GM23338 (cell line): ENCODE measurements at regions not wholly inside any gene's neighbourhood (a gene's known extent, or its start where the extent isn't known, plus 50 kb on each side); places are given as distances from the start of the nearest gene placed in this dataset.
A peak's percentile ranks its signal among the peaks of the same experiment; 100 is the strongest.

Experiments
- ATAC-seq: fragments of 200-7000 bp; cut with Tn5 transposase; 3 replicates; pipeline ENCODE4 v1.9.1; 2020
- DNase-seq: peaks from one replicate; pipeline ENCODE4 v3.0.0-alpha.2; 2015; ENCODE audit warnings: low spot score
- H2AFZ ChIP-seq: fragments of 200-600 bp; sonication (generic); 2 replicates; pipeline ENCODE4 v1.8.0; 2016; ENCODE audit warnings: antibody characterized with exemption, mild to moderate bottlenecking, moderate library complexity
- H3F3A ChIP-seq: fragments of 200-600 bp; sonication (generic); replicated peaks from 2 replicates; pipeline ENCODE4 v1.8.0; 2017; ENCODE audit warnings: antibody characterized with exemption, mixed run types, low read depth
- H3K27ac ChIP-seq: fragments of 200-600 bp; sonication (generic); 2 replicates; pipeline ENCODE4 v1.6.1; 2016; ENCODE audit warnings: low read depth
- H3K27me3 ChIP-seq: fragments of 200-600 bp; sonication (generic); 2 replicates; pipeline ENCODE4 v1.8.0; 2016; ENCODE audit warnings: mild to moderate bottlenecking, mixed run types, moderate library complexity; ENCODE audit not compliant: insufficient read depth
- H3K36me3 ChIP-seq: fragments of 200-600 bp; sonication (generic); 2 replicates; pipeline ENCODE4 v1.8.0; 2016; ENCODE audit warnings: mild to moderate bottlenecking; ENCODE audit not compliant: insufficient read depth
- H3K4me1 ChIP-seq: fragments of 200-600 bp; sonication (generic); 2 replicates; pipeline ENCODE4 v1.8.0; 2016; ENCODE audit warnings: mild to moderate bottlenecking, moderate library complexity; ENCODE audit not compliant: insufficient read depth
- H3K4me2 ChIP-seq: fragments of 200-600 bp; sonication (generic); 2 replicates; pipeline ENCODE4 v1.7.1; 2017; ENCODE audit warnings: mixed run types
- H3K4me3 ChIP-seq: fragments of 200-600 bp; sonication (generic); 2 replicates; pipeline ENCODE4 v1.6.1; 2016; ENCODE audit warnings: mixed run types
- H3K79me2 ChIP-seq: fragments of 200-600 bp; sonication (generic); replicated peaks from 2 replicates; pipeline ENCODE4 v1.8.0; 2017; ENCODE audit warnings: mild to moderate bottlenecking; ENCODE audit not compliant: insufficient read depth
- H3K9me2 ChIP-seq: fragments of 200-600 bp; sonication (generic); 2 replicates; pipeline ENCODE4 v1.8.0; 2017; ENCODE audit not compliant: insufficient read depth
- H4K20me1 ChIP-seq: fragments of 200-600 bp; sonication (generic); replicated peaks from 2 replicates; pipeline ENCODE4 v1.8.0; 2017; ENCODE audit warnings: mild to moderate bottlenecking; ENCODE audit not compliant: insufficient read depth
- H3K27ac Mint-ChIP-seq: 2 replicates; pipeline ENCODE4 v1.8.0; 2020; ENCODE audit warnings: inconsistent platforms, mild to moderate bottlenecking, moderate library complexity, mixed read lengths
- H3K27me3 Mint-ChIP-seq: 3 replicates; pipeline ENCODE4 v1.8.0; 2022; ENCODE audit warnings: low read depth, mild to moderate bottlenecking, moderate library complexity, mixed read lengths, inconsistent platforms; ENCODE audit not compliant: insufficient read depth, poor library complexity
- H3K36me3 Mint-ChIP-seq: 3 replicates; pipeline ENCODE4 v1.8.0; 2021; ENCODE audit warnings: low read depth, mild to moderate bottlenecking, inconsistent platforms, moderate library complexity, mixed read lengths
- H3K4me1 Mint-ChIP-seq: 3 replicates; pipeline ENCODE4 v1.8.0; 2020; ENCODE audit warnings: mild to moderate bottlenecking, inconsistent platforms, mixed read lengths
- H3K4me3 Mint-ChIP-seq: 3 replicates; pipeline ENCODE4 v1.8.0; 2021; ENCODE audit warnings: moderate library complexity, mild to moderate bottlenecking, inconsistent platforms, mixed read lengths
- H3K9me3 Mint-ChIP-seq: 3 replicates; pipeline ENCODE4 v1.8.0; 2020; ENCODE audit warnings: moderate library complexity, mild to moderate bottlenecking, inconsistent platforms, mixed read lengths
- EZH2 ChIP-seq: fragments of 200-600 bp; sonication (generic); IDR thresholded peaks from one replicate; pipeline ENCODE4 v1.8.0; 2017; ENCODE audit warnings: antibody characterized with exemption, mild to moderate bottlenecking, low read depth; ENCODE audit not compliant: unreplicated experiment
- JUNB ChIP-seq: IDR thresholded peaks from one replicate; pipeline ENCODE4 v1.6.1; 2016; ENCODE audit warnings: antibody characterized with exemption; ENCODE audit not compliant: unreplicated experiment
- STAT1 ChIP-seq: IDR thresholded peaks from one replicate; pipeline ENCODE4 v1.6.1; 2016; ENCODE audit warnings: antibody characterized with exemption; ENCODE audit not compliant: unreplicated experiment
- ZNF114 ChIP-seq: fragments of 250-450 bp; sonication (Bioruptor Pico); IDR thresholded peaks from 2 replicates; pipeline ENCODE4 v1.5.0; 2020; ENCODE audit warnings: mild to moderate bottlenecking, moderate library complexity
- ZNF331 ChIP-seq: fragments of 250-450 bp; sonication (Bioruptor Pico); IDR thresholded peaks from 2 replicates; pipeline ENCODE4 v1.5.0; 2020; ENCODE audit warnings: low read depth, mild to moderate bottlenecking, moderate library complexity
- TF ChIP-seq, protein P1 (sequence below): IDR thresholded peaks from 2 replicates; pipeline ENCODE4 v1.6.1; 2016; ENCODE audit warnings: antibody characterized with exemption
- TF ChIP-seq, protein P2 (sequence below): IDR thresholded peaks from one replicate; pipeline ENCODE4 v1.6.1; 2018; ENCODE audit warnings: antibody characterized with exemption; ENCODE audit not compliant: unreplicated experiment

DNA sequence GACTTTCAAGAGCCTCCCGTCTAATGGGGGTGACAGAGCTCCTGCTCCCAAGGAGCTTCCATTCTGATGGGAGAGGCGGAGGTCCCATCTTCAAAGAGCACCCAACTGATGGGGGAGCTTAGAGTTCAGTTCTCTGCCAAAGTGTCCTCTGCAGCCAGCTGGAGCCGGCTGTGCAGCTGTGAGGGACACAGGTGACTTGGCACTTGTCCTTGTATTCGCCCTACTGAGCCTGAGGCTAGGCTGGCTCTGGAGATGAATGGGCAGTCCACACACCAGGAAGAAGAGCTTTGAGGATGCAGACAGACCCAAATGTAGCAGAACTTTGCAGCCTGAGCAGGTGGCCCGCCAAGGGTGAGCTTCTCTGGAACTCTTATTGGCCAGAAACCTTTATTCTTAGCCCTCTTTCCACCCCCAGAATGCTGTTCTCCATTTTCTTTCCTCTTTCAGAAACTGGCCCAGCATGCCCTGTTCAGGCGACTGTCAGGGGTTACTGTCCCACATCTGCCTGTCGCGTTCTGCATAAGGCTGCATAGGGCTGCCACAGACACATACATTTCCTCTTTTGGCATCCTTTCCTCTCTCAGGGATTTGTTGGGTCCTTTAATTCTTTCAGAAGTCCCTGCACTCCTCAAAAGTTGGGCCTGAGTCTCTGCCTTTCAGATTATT lies 108.7 kb upstream of the LRFN2 start (continued):
- TF ChIP-seq ZNF114 (no peak), EZH2 (no peak), JUNB (no peak), ZNF331 (no peak)
- TF ChIP-seq, protein P1, sequence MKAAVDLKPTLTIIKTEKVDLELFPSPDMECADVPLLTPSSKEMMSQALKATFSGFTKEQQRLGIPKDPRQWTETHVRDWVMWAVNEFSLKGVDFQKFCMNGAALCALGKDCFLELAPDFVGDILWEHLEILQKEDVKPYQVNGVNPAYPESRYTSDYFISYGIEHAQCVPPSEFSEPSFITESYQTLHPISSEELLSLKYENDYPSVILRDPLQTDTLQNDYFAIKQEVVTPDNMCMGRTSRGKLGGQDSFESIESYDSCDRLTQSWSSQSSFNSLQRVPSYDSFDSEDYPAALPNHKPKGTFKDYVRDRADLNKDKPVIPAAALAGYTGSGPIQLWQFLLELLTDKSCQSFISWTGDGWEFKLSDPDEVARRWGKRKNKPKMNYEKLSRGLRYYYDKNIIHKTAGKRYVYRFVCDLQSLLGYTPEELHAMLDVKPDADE = no peak

DNA sequence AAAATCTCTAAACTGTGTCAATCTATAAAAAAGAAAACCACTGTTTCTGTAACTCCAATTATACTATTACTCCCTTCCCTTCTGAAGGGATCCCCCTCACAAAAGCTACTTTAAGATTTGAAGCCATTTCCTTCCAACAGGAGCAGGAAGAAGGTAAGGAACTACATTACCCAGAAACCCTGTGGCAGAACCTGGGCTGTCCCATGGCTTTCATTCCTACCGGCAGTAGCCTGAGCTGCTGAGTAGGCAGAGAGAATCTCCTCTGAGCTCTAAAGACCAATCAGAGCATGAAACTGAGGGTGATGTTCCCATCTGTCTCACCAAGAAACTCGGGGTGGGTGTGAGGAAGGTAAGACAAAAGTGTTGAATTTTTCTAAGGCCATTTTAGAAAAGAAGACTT lies 108.0 kb upstream of the LRFN2 start:
- Mint-ChIP-seq H3K36me3 (no peaks in the 10 kb centered on the region), H3K4me3 (peak overlapping the region; percentile 22; the same call in 2 of the 3 replicates), H3K27ac (no peak overlapping the region), H3K9me3 (no peaks in the 10 kb centered on the region), H3K4me1 (peaks cover 7% of the 10 kb centered on the region), H3K27me3 (peaks cover 4% of the 10 kb centered on the region)
- Histone ChIP-seq H3K27me3 (no peaks in the 10 kb centered on the region), H3F3A (no peaks in the 10 kb centered on the region), H3K4me2 (no peak overlapping the region), H3K4me1 (no peaks in the 10 kb centered on the region), H4K20me1 (no peaks in the 10 kb centered on the region), H3K36me3 (no peaks in the 10 kb centered on the region), H3K9me2 (peaks cover 13% of the 10 kb centered on the region; the same call in 1 of the 2 replicates), H3K27ac (no peak overlapping the region), H2AFZ (0 out of 2 replicates have a peak overlapping the region, but pooled peaks have one; percentile 6), H3K4me3 (no peak overlapping the region), H3K79me2 (no peaks in the 10 kb centered on the region)
- TF ChIP-seq, protein P2, sequence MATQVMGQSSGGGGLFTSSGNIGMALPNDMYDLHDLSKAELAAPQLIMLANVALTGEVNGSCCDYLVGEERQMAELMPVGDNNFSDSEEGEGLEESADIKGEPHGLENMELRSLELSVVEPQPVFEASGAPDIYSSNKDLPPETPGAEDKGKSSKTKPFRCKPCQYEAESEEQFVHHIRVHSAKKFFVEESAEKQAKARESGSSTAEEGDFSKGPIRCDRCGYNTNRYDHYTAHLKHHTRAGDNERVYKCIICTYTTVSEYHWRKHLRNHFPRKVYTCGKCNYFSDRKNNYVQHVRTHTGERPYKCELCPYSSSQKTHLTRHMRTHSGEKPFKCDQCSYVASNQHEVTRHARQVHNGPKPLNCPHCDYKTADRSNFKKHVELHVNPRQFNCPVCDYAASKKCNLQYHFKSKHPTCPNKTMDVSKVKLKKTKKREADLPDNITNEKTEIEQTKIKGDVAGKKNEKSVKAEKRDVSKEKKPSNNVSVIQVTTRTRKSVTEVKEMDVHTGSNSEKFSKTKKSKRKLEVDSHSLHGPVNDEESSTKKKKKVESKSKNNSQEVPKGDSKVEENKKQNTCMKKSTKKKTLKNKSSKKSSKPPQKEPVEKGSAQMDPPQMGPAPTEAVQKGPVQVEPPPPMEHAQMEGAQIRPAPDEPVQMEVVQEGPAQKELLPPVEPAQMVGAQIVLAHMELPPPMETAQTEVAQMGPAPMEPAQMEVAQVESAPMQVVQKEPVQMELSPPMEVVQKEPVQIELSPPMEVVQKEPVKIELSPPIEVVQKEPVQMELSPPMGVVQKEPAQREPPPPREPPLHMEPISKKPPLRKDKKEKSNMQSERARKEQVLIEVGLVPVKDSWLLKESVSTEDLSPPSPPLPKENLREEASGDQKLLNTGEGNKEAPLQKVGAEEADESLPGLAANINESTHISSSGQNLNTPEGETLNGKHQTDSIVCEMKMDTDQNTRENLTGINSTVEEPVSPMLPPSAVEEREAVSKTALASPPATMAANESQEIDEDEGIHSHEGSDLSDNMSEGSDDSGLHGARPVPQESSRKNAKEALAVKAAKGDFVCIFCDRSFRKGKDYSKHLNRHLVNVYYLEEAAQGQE = no peak
- TF ChIP-seq, protein P1 = 0 out of 2 replicates have a peak, but pooled peaks have one; percentile 29
- peak; percentile 98 for ATAC-seq
- peak; percentile 60 for DNase-seq

DNA sequence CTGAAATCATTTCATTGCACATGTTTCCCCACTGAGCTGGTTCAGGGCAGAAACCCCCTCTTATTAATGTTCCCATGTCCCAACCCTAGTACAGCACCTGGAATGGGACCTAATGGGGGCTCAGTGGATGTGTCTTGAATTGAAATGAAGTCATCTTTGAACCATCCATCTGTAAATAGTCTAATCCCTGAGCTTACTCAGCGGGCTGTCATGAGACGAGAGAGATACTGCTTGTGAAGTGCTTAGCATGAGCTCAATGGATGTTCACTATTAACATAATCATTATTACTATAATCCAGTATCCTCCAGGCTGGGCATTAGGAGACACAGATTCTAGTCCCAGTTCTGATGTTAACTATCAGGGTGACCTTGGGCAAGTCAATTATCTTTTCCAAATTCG lies 106.6 kb upstream of the LRFN2 start:
- Histone ChIP-seq H3K79me2 (no peaks in the 10 kb centered on the region), H3K4me3 (no peak overlapping the region), H3K27ac (no peak overlapping the region), H3K4me1 (no peaks in the 10 kb centered on the region), H4K20me1 (no peaks in the 10 kb centered on the region), H3K9me2 (peaks cover 5% of the 10 kb centered on the region; the same call in 1 of the 2 replicates), H3F3A (no peaks in the 10 kb centered on the region), H3K36me3 (no peaks in the 10 kb centered on the region), H3K4me2 (no peak overlapping the region), H3K27me3 (no peaks in the 10 kb centered on the region), H2AFZ (no peak overlapping the region)
- H3K9me3 Mint-ChIP-seq = no peaks in the 10 kb centered on the region
- no peak overlapping the region for H3K4me3 Mint-ChIP-seq
- H3K4me1 Mint-ChIP-seq = no peaks in the 10 kb centered on the region; the same call in 1 of the 3 replicates
- ATAC-seq = no peak
- H3K27me3 Mint-ChIP-seq = peaks cover 8% of the 10 kb centered on the region
- H3K27ac Mint-ChIP-seq = no peak overlapping the region
- no peak for DNase-seq
- H3K36me3 Mint-ChIP-seq = no peaks in the 10 kb centered on the region
- no peak for TF ChIP-seq STAT1
